ENCODE measurements at regions not wholly inside any gene's neighbourhood (a gene's known extent, or its start where the extent isn't known, plus 50 kb on each side); places are given as distances from the start of the nearest gene placed in this dataset.

DNA sequence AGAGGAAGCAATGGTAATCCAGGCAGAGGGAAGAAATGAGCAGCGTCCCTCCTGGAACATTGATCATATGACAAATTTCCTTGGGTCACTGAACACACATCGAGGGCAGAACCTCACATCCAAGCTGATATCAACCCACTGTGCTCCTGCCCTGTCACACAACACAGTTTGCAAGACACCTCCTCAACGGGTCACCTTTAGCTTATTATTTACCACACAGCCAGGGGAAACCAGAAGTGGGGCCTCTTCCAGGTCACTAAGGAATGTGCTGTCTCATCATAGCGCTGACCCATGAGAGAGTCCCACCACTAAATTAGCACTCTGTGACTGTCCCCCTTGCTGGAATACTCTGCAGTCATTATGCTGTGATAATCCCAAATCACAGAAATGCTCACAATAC is 69.7 kb upstream of the PPP1R3C start:
- Histone ChIP-seq H3K79me2 (replicated peaks; ENCODE audit: insufficient read depth) (no peaks in the 10 kb centered on the region), H3K27me3 (ENCODE audit: insufficient read depth) (no peaks in the 10 kb centered on the region), H4K20me1 (replicated peaks; ENCODE audit: insufficient read depth) (no peaks in the 10 kb centered on the region), H3K27ac (ENCODE audit: low read depth) (no peak overlapping the region), H2AFZ (peak overlapping the region; percentile 28; the same call in 1 of the 2 replicates), H3K36me3 (ENCODE audit: insufficient read depth) (no peaks in the 10 kb centered on the region), H3F3A (replicated peaks; ENCODE audit: low read depth) (no peaks in the 10 kb centered on the region), H3K4me1 (ENCODE audit: insufficient read depth) (no peaks in the 10 kb centered on the region), H3K4me3 (no peak overlapping the region), H3K4me2 (no peak overlapping the region), H3K9me2 (ENCODE audit: insufficient read depth) (peaks cover 16% of the 10 kb centered on the region; the same call in 1 of the 2 replicates)
- TF ChIP-seq ZNF114 (CRISPR knock-in tag; IDR thresholded peaks at IDR 0.05) (no peak), EZH2phosphoT487 (IDR thresholded peaks at IDR 0.05; ENCODE audit: unreplicated experiment) (no peak), ZNF331 (CRISPR knock-in tag; IDR thresholded peaks at IDR 0.05; ENCODE audit: low read depth) (no peak), POLR2AphosphoS5 (IDR thresholded peaks at IDR 0.05; ENCODE audit: low read depth) (no peak), JUNB (IDR thresholded peaks at IDR 0.05; ENCODE audit: unreplicated experiment) (no peak), NANOG (IDR thresholded peaks at IDR 0.05; ENCODE audit: borderline replicate concordance) (no peak), STAT1 (IDR thresholded peaks at IDR 0.05; ENCODE audit: unreplicated experiment) (no peak), CREB1 (CRISPR knock-in tag; IDR thresholded peaks at IDR 0.05; ENCODE audit: low read depth) (no peak), EZH2 (IDR thresholded peaks at IDR 0.05; ENCODE audit: low read depth, unreplicated experiment) (no peak)
- TF ChIP-seq, protein P1, sequence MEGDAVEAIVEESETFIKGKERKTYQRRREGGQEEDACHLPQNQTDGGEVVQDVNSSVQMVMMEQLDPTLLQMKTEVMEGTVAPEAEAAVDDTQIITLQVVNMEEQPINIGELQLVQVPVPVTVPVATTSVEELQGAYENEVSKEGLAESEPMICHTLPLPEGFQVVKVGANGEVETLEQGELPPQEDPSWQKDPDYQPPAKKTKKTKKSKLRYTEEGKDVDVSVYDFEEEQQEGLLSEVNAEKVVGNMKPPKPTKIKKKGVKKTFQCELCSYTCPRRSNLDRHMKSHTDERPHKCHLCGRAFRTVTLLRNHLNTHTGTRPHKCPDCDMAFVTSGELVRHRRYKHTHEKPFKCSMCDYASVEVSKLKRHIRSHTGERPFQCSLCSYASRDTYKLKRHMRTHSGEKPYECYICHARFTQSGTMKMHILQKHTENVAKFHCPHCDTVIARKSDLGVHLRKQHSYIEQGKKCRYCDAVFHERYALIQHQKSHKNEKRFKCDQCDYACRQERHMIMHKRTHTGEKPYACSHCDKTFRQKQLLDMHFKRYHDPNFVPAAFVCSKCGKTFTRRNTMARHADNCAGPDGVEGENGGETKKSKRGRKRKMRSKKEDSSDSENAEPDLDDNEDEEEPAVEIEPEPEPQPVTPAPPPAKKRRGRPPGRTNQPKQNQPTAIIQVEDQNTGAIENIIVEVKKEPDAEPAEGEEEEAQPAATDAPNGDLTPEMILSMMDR (conservative IDR thresholded peaks at IDR 0.05; ENCODE audit: low read depth in 2 of 2), result no peak
- TF ChIP-seq, protein P2, sequence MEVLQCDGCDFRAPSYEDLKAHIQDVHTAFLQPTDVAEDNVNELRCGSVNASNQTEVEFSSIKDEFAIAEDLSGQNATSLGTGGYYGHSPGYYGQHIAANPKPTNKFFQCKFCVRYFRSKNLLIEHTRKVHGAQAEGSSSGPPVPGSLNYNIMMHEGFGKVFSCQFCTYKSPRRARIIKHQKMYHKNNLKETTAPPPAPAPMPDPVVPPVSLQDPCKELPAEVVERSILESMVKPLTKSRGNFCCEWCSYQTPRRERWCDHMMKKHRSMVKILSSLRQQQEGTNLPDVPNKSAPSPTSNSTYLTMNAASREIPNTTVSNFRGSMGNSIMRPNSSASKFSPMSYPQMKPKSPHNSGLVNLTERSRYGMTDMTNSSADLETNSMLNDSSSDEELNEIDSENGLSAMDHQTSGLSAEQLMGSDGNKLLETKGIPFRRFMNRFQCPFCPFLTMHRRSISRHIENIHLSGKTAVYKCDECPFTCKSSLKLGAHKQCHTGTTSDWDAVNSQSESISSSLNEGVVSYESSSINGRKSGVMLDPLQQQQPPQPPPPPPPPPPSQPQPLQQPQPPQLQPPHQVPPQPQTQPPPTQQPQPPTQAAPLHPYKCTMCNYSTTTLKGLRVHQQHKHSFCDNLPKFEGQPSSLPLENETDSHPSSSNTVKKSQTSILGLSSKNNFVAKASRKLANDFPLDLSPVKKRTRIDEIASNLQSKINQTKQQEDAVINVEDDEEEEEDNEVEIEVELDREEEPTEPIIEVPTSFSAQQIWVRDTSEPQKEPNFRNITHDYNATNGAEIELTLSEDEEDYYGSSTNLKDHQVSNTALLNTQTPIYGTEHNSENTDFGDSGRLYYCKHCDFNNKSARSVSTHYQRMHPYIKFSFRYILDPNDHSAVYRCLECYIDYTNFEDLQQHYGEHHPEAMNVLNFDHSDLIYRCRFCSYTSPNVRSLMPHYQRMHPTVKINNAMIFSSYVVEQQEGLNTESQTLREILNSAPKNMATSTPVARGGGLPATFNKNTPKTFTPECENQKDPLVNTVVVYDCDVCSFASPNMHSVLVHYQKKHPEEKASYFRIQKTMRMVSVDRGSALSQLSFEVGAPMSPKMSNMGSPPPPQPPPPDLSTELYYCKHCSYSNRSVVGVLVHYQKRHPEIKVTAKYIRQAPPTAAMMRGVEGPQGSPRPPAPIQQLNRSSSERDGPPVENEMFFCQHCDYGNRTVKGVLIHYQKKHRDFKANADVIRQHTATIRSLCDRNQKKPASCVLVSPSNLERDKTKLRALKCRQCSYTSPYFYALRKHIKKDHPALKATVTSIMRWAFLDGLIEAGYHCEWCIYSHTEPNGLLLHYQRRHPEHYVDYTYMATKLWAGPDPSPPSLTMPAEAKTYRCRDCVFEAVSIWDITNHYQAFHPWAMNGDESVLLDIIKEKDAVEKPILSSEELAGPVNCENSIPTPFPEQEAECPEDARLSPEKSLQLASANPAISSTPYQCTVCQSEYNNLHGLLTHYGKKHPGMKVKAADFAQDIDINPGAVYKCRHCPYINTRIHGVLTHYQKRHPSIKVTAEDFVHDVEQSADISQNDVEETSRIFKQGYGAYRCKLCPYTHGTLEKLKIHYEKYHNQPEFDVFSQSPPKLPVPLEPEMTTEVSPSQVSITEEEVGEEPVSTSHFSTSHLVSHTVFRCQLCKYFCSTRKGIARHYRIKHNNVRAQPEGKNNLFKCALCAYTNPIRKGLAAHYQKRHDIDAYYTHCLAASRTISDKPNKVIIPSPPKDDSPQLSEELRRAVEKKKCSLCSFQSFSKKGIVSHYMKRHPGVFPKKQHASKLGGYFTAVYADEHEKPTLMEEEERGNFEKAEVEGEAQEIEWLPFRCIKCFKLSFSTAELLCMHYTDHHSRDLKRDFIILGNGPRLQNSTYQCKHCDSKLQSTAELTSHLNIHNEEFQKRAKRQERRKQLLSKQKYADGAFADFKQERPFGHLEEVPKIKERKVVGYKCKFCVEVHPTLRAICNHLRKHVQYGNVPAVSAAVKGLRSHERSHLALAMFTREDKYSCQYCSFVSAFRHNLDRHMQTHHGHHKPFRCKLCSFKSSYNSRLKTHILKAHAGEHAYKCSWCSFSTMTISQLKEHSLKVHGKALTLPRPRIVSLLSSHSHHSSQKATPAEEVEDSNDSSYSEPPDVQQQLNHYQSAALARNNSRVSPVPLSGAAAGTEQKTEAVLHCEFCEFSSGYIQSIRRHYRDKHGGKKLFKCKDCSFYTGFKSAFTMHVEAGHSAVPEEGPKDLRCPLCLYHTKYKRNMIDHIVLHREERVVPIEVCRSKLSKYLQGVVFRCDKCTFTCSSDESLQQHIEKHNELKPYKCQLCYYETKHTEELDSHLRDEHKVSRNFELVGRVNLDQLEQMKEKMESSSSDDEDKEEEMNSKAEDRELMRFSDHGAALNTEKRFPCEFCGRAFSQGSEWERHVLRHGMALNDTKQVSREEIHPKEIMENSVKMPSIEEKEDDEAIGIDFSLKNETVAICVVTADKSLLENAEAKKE (CRISPR knock-in tag; IDR thresholded peaks at IDR 0.05), result no peak
- TF ChIP-seq, protein P3, sequence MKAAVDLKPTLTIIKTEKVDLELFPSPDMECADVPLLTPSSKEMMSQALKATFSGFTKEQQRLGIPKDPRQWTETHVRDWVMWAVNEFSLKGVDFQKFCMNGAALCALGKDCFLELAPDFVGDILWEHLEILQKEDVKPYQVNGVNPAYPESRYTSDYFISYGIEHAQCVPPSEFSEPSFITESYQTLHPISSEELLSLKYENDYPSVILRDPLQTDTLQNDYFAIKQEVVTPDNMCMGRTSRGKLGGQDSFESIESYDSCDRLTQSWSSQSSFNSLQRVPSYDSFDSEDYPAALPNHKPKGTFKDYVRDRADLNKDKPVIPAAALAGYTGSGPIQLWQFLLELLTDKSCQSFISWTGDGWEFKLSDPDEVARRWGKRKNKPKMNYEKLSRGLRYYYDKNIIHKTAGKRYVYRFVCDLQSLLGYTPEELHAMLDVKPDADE (IDR thresholded peaks at IDR 0.05), result no peak
- TF ChIP-seq, protein P4, sequence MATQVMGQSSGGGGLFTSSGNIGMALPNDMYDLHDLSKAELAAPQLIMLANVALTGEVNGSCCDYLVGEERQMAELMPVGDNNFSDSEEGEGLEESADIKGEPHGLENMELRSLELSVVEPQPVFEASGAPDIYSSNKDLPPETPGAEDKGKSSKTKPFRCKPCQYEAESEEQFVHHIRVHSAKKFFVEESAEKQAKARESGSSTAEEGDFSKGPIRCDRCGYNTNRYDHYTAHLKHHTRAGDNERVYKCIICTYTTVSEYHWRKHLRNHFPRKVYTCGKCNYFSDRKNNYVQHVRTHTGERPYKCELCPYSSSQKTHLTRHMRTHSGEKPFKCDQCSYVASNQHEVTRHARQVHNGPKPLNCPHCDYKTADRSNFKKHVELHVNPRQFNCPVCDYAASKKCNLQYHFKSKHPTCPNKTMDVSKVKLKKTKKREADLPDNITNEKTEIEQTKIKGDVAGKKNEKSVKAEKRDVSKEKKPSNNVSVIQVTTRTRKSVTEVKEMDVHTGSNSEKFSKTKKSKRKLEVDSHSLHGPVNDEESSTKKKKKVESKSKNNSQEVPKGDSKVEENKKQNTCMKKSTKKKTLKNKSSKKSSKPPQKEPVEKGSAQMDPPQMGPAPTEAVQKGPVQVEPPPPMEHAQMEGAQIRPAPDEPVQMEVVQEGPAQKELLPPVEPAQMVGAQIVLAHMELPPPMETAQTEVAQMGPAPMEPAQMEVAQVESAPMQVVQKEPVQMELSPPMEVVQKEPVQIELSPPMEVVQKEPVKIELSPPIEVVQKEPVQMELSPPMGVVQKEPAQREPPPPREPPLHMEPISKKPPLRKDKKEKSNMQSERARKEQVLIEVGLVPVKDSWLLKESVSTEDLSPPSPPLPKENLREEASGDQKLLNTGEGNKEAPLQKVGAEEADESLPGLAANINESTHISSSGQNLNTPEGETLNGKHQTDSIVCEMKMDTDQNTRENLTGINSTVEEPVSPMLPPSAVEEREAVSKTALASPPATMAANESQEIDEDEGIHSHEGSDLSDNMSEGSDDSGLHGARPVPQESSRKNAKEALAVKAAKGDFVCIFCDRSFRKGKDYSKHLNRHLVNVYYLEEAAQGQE (IDR thresholded peaks at IDR 0.05; ENCODE audit: unreplicated experiment), result no peak
- H3K27ac Mint-ChIP-seq, result no peak overlapping the region
- no peak overlapping the region for H3K4me3 Mint-ChIP-seq
- no peaks in the 10 kb centered on the region for H3K4me1 Mint-ChIP-seq
- ATAC-seq (no peak), DNase-seq (ENCODE audit: low spot score) (no peak)
- peaks cover 1% of the 10 kb centered on the region for H3K27me3 Mint-ChIP-seq (ENCODE audit: insufficient read depth, low read depth, poor library complexity)
- no peaks in the 10 kb centered on the region for H3K9me3 Mint-ChIP-seq
- no peaks in the 10 kb centered on the region for H3K36me3 Mint-ChIP-seq (ENCODE audit: low read depth)

Measured in GM23338 (cell line).